Psoas muscle (tissue), 7 donors: ENCODE measurements at regions not wholly inside any gene's neighbourhood (a gene's known extent, or its start where the extent isn't known, plus 50 kb on each side); places are given as distances from the start of the nearest gene placed in this dataset.
A peak's percentile ranks its signal among the peaks of the same experiment; 100 is the strongest.

Source experiments
- ATAC-seq, 4 donors: fragments of 200-7000 bp; cut with Tn5 transposase; one replicate each; pipeline ENCODE4 v1.9.1; 2020; ENCODE audit warnings: moderate library complexity in 3 of 4, mild to moderate bottlenecking in 2 of 4
- DNase-seq, 2 donors: peaks; one replicate each; pipeline ENCODE4 v3.0.0-alpha.2; 2020
- H3K27ac ChIP-seq: fragments of 200-600 bp; one replicate; pipeline ENCODE4 v1.8.0; 2022
- H3K27me3 ChIP-seq, 3 donors: fragments of 200-600 bp in 1 of 3; one replicate each; pipeline versions ENCODE4 v1.6.1 to v1.8.0; 2013 to 2022; ENCODE audit warnings: low read length in 2 of 3, mild to moderate bottlenecking in 2 of 3, moderate library complexity in 1 of 3; ENCODE audit not compliant: insufficient read depth in 3 of 3
- H3K36me3 ChIP-seq, 2 donors: fragments of 200-600 bp in 1 of 2; one replicate each; pipeline versions ENCODE4 v1.6.1 to v1.8.0; 2013 to 2022; ENCODE audit warnings: low read depth in 1 of 2, mild to moderate bottlenecking in 1 of 2, moderate library complexity in 1 of 2; ENCODE audit not compliant: insufficient read depth in 1 of 2
- H3K4me1 ChIP-seq: fragments of 200-600 bp; one replicate; pipeline ENCODE4 v1.8.0; 2022
- H3K4me3 ChIP-seq: fragments of 200-600 bp; one replicate; pipeline ENCODE4 v1.8.0; 2022; ENCODE audit warnings: mild to moderate bottlenecking
- H3K9me3 ChIP-seq: fragments of 200-600 bp; one replicate; pipeline ENCODE4 v1.8.0; 2022
- WGBS, 3 donors: extraction: QIAGEN DNeasy Blood & Tissue Kit; methylation state at CpG; one replicate each; pipeline versions ENCODE4 v1.1.6 to v1.1.7; 2013; 5-methylcytosine and 5-hydroxymethylcytosine counted together
- intact Hi-C, 2 donors: fragments of 100-400 bp; cut with DNase I; formaldehyde crosslinking; loops; one replicate each; pipeline versions ENCODE4 v1.11.0 to v1.14.2; 2022
- TF ChIP-seq, protein P1 (sequence below): fragments of 200-600 bp; IDR thresholded peaks from one replicate; pipeline ENCODE4 v1.8.0; 2022; ENCODE audit warnings: antibody characterized with exemption
- donor health status: healthy with polysubstance abuse.
- donor health status: DM: no; HTN: no; CAD: no; lungs with moderate emphysema.
- donor health status: Bipolar disorder and iron deficiency.
- donor health status: healthy.
- donor health status: DM: yes; HTN: yes; CAD: no.
- donor health status: DM: no; HTN: no; CAD: no.
- donor health status: DM: yes; HTN: yes; CAD: no.

DNA sequence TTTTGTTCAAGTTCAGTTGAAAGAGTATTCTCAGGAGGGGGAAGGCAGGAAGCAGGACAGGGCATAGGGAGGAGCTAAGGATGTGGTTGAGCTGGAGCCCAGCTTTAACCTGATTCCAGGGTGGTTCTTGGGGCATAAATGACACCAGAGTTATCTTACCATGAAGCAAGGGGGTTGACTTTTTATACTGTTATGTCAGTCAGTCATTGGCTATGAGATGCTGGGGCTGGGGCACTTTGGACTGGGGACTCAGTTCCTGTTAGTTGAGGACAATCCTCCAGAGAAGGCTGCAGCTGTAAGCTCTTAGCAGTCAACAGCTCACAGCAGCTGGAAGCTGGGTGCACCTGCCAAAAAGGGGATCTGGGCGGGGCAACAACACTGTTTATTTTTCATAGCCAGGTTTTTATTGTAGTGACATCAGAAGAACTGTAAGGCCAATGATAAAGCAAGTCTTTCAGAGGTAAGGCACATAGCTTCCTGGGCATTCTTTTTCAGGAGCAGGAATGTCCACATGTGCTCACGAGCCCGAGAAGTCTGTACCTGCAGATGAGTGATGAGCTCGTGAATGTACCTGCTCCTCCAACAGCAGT, 78.5 kb downstream of the MID1IP1 start:
- H3K4me1 ChIP-seq: peaks cover 13% of the 10 kb centered on the region
- no peaks in the 10 kb centered on the region for H3K9me3 ChIP-seq
- H3K4me3 ChIP-seq: no peak overlapping the region
- WGBS, 3 donors: 37 to 42% (median 39%) methylated on average over 4 of the region's 4 CpGs
- ATAC-seq (peak; percentile 43 to 67 (median 56)), DNase-seq (peak; percentile 18 to 72)
- H3K36me3 ChIP-seq: no peaks in the 10 kb centered on the region
- intact Hi-C loops: no loop called here
- H3K27me3 ChIP-seq: no peaks in the 10 kb centered on the region
- peak overlapping the region; percentile 59 for H3K27ac ChIP-seq
- TF ChIP-seq, protein P1, sequence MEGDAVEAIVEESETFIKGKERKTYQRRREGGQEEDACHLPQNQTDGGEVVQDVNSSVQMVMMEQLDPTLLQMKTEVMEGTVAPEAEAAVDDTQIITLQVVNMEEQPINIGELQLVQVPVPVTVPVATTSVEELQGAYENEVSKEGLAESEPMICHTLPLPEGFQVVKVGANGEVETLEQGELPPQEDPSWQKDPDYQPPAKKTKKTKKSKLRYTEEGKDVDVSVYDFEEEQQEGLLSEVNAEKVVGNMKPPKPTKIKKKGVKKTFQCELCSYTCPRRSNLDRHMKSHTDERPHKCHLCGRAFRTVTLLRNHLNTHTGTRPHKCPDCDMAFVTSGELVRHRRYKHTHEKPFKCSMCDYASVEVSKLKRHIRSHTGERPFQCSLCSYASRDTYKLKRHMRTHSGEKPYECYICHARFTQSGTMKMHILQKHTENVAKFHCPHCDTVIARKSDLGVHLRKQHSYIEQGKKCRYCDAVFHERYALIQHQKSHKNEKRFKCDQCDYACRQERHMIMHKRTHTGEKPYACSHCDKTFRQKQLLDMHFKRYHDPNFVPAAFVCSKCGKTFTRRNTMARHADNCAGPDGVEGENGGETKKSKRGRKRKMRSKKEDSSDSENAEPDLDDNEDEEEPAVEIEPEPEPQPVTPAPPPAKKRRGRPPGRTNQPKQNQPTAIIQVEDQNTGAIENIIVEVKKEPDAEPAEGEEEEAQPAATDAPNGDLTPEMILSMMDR: no peak

DNA sequence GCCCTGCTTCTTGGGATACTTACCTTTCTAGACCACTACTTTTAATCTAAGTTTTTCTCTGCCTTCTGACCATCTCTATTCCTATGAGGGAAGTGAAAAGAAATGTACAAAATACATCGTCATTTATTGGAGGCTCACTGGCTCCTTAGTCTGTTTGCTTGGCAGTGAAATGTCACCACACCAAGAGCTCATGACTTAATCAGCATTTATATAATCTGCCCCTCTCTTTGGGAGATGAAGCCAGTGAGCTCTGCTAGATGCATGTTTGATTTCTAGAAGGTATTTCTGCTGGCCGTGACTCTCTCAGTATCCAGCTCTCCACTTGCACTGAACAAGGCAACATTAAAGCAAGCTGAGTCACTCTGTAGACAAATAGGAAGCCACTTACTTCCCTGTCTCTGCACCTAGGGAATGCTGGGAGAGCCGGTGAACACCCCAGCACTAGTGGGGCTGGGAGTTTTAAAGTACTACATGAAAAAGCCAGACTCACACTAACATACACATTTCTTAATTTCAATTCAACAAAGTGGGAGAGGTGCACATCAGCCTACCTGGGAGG, 79.1 kb downstream of the MID1IP1 start:
- 35 to 47% (median 40%) methylated on average over 3 of the region's 3 CpGs for WGBS, 3 donors
- Histone ChIP-seq H3K4me3 (no peak overlapping the region), H3K9me3 (no peaks in the 10 kb centered on the region), H3K27me3 (no peaks in the 10 kb centered on the region), H3K27ac (peak overlapping the region; percentile 59), H3K4me1 (peaks cover 13% of the 10 kb centered on the region), H3K36me3 (no peaks in the 10 kb centered on the region)
- DNase-seq (no peak), ATAC-seq (peak; percentile 75 to 84 (median 78))
- TF ChIP-seq, protein P1: no peak
- intact Hi-C loops: no loop called here

DNA sequence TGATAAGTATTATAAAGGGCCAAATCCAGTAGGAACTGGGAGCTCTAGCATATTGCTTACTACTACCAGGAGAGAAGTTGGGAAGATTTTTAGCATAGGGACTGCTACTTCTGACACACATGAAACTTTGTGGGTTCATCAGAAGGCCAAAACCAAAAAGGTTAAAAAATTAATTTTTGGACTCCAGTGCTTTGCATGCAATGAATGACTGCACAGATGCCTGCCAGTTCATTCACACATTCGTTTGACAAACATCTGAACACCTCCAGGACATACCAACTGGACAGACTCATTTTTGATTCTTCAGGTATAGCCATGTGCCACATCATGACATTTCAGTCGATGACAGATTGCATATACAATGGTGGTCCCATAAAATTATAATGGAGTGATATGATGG, 79.8 kb downstream of the MID1IP1 start:
- H3K4me3 ChIP-seq: no peak overlapping the region
- no peak for DNase-seq
- ATAC-seq: no peak
- H3K36me3 ChIP-seq: no peaks in the 10 kb centered on the region
- WGBS, 3 donors: 56 to 100% (median 70%) methylated on average over 2 of the region's 2 CpGs
- H3K27me3 ChIP-seq: no peaks in the 10 kb centered on the region
- H3K27ac ChIP-seq: peak overlapping the region; percentile 59
- TF ChIP-seq, protein P1: no peak
- no peaks in the 10 kb centered on the region for H3K9me3 ChIP-seq
- intact Hi-C loops: no loop called here
- H3K4me1 ChIP-seq: peaks cover 13% of the 10 kb centered on the region

DNA sequence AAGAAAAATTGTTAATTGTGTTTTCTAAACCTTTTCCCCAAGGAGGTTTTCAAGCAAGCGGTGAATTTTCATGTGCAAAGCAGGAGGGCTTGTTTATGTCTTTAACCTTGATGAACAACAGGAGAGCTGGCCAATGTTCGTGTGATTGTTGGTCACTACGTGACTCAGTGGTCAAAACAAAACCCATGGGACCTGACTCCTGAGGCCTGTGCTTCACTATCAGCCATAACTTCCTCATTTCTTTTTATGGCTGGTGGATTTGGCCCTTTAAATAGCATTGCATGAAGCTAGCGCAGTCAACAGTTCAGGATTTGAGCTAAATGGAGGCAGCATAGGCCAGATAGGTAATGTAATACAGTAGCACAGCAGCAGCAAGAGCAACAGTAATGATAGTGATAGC, 80.5 kb downstream of the MID1IP1 start:
- WGBS, 3 donors: 71 to 94% (median 78%) methylated on average over 4 of the region's 4 CpGs

More for the DNA sequence above, 80.5 kb downstream of the MID1IP1 start:
- Histone ChIP-seq H3K4me3 (no peak overlapping the region), H3K9me3 (no peaks in the 10 kb centered on the region), H3K27me3 (no peaks in the 10 kb centered on the region), H3K27ac (no peak overlapping the region), H3K36me3 (no peaks in the 10 kb centered on the region), H3K4me1 (peaks cover 13% of the 10 kb centered on the region)
- TF ChIP-seq, protein P1: no peak
- DNase-seq: no peak
- no peak for ATAC-seq
- intact Hi-C loops: no loop called here
